NCI-H1105 (cell line): ENCODE measurements at regions not wholly inside any gene's neighbourhood (a gene's known extent, or its start where the extent isn't known, plus 50 kb on each side); places are given as distances from the start of the nearest gene placed in this dataset.
"Not testable (repeated sequence)": the region's sequence is repeated elsewhere in the genome, so short reads cannot be mapped to it uniquely, and the experiment has no call there.

Experiments used
- DNase-seq: peaks from one replicate; lab custom pipeline; 2025; lab: John Stamatoyannopoulos, UW

- no peak for DNase-seq
Measured at GRCh38 chr11:112617977-112618826, 343.0 kb upstream of the NCAM1 start.

- no peak for DNase-seq
Measured at GRCh38 chr11:112619106-112619505, 342.1 kb upstream of the NCAM1 start.

GRCh38 chr11:112620621-112621394 lies 340.4 kb upstream of the NCAM1 start:
- no peak for DNase-seq

DNA sequence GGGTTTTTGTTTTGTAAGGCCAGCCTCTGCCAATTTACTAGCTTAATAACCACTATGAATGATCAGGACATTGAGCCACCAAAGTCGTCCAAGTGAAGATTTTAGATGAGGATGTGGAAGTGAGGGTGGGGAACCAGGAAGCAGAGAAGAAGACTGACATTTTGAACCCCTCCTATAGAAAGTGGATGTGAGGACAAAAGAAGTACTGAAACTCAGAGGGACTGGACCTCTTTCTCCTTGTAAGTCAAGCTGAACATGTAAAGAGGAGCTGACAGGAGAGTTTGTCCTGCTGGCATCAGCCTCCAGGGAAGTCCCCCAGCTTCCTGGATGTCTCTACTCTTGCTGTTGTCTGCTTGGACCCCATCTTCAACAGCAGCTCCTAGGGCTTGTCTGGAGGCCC lies 338.2 kb upstream of the NCAM1 start:
- no peak for DNase-seq

DNA sequence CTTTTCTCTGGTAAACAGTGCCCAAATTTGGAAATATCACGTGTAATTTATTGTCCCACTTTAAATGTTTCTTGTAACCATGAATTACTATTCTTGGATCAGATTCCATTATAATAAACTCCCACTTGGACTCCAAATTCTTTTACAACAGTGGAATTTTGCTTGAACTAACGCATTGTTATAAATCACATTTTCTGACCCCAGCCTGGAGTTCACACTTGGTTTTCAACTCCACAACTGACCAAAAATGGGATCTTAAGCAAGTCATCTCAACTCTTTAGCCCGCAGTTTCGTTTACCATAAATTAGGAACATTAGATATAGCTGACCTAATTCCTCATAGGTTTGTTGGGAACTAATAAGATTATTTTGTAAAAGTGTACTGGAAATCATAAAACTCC lies 336.8 kb upstream of the NCAM1 start:
- DNase-seq: no peak

- not testable (repeated sequence) for DNase-seq
Measured at GRCh38 chr11:112624971-112625370, 336.2 kb upstream of the NCAM1 start.

- no peak for DNase-seq
Measured at GRCh38 chr11:112625814-112626213, 335.4 kb upstream of the NCAM1 start.

DNA sequence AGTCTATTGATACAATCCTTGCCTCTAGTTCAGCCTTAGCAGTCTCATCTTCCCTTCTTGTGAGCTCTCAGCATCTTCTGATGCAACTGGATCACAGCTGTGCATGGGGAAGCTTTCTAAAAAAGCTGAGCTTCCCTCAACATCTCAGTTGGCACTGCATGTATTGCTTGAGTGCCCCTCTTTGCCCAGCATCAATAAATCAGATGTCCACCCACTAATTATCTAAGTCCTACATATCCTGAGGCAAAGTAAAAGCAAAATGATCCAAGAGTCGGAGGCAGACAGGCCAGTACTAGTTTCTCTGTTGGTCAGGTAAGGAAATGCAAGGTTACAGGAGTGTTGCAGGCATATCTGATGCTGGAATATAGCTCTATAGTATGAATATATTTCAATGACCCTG lies 334.5 kb upstream of the NCAM1 start:
- DNase-seq: no peak

DNA sequence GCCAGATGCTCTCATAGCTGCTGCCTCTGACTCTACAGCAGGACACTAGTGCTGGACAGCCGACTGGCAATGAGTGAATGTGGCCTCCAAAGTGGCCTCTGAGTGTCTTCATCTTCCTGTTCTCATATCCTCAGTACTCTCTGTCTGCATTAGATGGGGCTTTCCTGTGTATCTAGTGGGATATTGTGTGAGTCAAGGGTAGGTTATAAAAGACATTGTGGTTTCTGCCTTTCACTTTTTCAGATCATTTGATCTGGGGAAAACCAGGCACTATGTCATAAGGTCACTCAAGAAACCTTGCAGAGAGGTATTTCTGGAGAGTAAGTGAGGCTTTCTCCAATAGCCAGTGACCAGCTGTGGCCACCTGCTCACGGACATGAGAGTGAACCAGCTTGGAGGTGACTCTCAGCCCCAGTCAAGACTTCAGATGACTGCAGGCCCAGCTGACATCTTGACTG lies 333.6 kb upstream of the NCAM1 start:
- DNase-seq: no peak

DNA sequence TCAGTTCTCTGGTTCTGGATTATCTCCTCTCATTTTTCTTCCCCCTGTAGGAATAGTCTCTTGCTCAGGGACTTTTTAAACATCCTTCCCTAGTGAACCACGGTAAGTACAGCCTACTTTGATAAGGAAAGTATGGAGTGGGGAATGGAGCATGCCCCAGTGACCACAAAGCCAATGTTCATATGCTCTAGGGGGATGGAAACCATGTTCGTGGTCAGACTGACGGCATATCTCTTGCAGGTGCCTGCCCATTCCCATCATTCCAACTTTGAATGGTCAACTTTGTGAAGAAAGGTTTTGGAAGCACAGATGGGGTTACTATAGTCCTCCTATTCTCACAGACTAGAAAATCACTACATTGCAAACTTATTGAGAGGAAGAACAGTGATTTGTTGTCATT lies 332.5 kb upstream of the NCAM1 start:
- DNase-seq: no peak

DNA sequence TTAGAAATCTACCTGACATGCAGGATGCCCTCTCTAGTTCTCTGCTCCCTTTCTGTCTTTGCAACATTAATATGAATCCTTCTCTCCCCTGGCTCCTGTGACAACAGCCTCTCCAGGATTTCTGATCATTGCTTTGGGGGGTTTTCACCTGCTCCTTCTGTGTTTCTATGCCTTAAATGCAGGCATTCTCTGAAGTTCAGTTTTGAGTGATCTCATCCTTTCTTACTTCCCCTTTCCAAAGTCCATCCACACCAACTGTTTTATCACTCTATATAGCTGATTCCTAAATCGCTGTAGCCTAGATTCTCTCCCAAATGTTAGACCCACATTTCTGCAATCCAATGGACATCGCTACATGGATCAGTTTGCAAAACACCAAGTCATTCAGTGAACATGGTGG lies 330.7 kb upstream of the NCAM1 start:
- no peak for DNase-seq

- DNase-seq: no peak
Measured at GRCh38 chr11:112631333-112631732, 329.9 kb upstream of the NCAM1 start.

DNA sequence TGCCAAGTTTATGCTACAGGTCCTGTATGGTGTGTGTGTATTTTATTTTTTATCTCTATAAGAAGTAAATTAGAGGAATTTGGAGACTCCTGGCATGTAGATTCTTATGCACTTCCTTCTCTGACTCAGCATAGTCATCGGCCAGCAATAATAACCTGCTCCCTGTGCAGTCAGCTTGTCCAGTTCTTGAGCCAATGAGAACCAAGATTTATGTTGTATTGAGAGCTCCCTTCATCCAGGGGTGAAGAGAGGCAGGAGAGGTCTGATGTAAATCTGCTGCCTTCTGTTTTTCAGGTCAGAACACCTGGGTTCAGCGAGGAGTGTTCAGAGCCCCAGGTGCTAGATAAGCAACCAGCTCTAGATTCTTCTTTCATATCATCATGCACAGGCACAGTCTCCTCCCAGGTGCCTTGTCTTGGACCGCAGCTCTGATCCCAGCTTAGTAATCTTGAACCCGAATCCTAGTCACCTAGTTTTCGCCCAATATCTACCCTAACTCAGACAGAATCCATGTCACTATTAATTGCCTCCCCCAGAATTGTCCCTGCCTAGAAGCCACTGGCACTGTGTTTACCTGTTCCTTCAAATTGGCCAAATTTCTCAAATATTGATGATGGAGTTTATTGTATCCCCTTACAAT lies 328.2 kb upstream of the NCAM1 start:
- DNase-seq: no peak

- no peak for DNase-seq
Measured at GRCh38 chr11:112634551-112634950, 326.7 kb upstream of the NCAM1 start.

DNA sequence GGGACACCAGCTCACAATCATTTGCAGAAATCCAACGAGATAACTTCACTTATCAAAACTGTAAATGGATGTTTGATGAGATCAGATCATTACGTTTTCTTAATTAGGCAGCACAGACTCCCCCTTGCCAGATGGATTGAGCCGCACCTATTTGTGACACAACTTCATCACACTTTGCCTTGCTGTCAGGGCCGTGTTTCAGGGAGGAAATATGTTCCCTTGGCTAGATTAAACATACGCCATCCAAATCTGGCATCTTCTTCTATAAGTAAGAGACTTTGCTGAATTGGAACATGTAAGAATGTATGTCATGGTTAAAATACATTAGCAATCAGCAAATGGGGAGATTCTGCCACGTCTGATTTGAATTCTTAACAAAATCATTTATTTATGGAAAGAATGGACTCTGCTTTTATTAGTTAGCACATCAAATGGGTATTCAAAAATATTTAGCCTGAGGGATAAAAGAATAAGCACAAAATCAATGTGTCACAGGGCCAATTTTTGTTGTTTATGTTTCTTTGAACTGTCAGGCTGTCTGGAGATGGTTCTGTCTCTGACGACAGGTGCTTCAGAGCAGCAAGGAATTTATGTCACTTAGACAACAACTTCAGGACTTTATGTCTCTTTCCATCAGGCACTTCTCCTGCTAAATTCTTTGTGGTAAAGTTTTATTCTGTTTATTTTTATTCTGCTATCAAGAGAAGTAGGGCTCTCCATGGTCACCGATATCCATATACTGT lies 326.1 kb upstream of the NCAM1 start:
- no peak for DNase-seq

DNA sequence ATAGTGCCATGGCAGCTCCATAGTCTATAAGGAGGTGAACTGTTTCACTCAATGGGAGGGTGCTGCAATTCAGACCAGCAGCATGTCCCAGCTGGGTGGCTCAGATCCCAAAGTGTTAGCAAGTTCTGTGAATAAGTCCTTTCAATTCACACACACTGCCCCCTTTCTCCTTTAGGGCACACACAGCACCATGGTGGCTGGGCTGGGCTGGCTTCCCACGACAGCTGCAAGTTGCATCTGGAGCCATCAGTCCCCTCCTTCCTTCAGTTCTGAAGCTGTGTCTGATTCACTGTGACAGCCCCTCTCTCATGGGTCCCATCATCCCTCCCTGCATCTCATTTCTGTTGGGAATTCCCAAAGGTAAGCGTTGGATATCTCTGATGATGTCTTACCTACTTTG lies 324.1 kb upstream of the NCAM1 start:
- DNase-seq: no peak

DNA sequence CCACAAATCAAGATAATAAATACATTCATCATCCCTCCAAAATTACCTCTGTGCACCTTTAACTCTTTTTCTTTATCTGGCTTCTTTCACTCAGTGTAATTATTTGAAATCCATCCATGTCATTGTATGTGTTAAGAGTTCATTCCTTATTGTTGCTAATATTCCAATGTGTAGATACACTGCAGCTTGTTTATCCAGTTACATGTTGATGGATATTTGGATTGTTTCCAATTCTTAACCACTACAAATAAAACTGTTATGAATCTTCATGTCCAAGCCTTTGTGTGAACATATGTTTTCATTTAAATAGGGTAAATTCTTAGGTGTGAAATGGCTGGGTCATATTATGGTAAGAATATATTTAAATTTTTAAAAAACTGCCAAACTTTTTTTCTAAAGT lies 323.3 kb upstream of the NCAM1 start:
- peak; percentile 3 for DNase-seq

DNA sequence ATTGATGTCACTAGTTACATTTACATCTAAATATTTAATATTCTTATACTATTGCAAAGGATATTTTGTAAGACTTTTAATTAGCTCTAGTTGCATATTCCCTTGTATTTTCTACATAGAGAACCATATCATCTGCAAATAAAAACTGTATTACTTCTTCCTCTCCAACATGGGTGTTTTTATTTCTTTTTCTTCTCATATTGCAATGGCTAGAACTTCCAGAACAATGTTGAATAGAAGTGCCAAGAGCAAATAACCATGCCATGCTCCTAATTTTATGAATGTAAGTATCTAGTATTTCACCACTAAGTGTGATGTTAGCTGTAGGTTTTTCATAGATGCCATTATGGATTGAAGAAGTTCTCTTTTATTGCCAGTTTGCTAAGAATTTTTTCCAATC lies 321.8 kb upstream of the NCAM1 start:
- no peak for DNase-seq

DNA sequence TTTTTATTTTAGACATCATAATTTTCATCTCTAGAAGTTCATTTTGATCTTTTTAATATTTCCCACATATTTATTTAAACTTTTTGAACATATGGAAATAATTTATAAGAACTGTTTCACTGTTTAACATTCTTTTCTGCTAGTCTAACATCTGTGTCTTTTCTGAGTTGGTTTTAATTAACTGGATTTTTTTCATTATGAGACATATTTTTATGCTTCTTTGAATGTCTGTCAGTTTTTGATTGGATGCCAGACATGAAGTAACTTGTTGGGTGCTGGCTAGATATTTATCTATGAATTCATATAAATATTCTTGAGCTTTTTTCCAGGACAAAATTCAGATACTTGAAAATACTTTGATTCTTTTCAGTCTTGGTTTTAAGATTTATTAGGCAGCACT lies 317.8 kb upstream of the NCAM1 start:
- no peak for DNase-seq

DNA sequence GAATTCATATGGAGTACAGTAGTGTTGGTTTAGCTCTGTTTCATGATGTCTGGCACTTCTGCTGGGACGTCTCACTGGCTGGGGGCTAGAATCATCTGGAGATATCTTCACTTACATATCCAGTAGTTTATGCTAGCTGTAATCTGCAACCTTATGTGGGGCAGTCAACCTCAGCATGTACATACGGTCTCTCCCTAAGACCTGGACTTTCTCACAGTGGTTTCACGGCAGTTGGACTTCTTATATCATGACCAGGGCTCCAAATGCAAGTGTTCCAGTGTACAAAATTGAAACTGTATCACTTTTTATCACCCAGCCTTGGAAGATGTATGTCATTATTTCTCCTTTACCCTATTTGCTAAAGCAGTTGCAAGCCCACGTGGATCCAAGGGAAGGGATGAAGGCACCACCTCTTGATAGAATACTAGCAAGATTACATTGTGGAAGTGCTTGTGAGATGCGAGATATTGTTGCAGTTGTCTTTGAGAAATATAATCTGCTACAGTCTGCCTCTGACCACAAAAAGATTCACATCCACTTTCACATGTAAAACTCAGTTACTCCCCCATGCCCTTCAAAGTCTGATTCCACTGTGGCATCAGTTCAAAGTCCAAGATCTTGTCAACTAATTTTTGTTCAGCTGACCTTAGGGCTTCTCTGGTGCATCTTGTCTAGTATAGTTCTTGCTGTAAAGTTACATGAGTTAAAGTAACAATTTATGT lies 316.6 kb upstream of the NCAM1 start:
- no peak for DNase-seq

GRCh38 chr11:112649856-112650255 lies 311.4 kb upstream of the NCAM1 start:
- no peak for DNase-seq
